TTC549 (cell line): ENCODE measurements at regions not wholly inside any gene's neighbourhood (a gene's known extent, or its start where the extent isn't known, plus 50 kb on each side); places are given as distances from the start of the nearest gene placed in this dataset.
"Not testable (repeated sequence)": the region's sequence is repeated elsewhere in the genome, so short reads cannot be mapped to it uniquely, and the experiment has no call there.

ENCODE experiments used
- FAIRE-seq: peaks from 2 replicates; lab custom pipeline; 2012; peaks lifted over from hg19 to GRCh38; lab: Jason Lieb, UNC

- no peak for FAIRE-seq
Observed at GRCh38 chr2:186085226-186085625, 346.6 kb downstream of the FSIP2 start.

GRCh38 chr2:186093174-186093573 lies 354.6 kb downstream of the FSIP2 start:
- no peak for FAIRE-seq

GRCh38 chr2:186098821-186099220 lies 360.2 kb downstream of the FSIP2 start:
- no peak for FAIRE-seq

- no peak for FAIRE-seq
Observed at GRCh38 chr2:186099826-186100225, 361.2 kb downstream of the FSIP2 start.

GRCh38 chr2:186100636-186101035 lies 362.0 kb downstream of the FSIP2 start:
- FAIRE-seq = no peak

- no peak for FAIRE-seq
Observed at GRCh38 chr2:186101616-186102015, 363.0 kb downstream of the FSIP2 start.

GRCh38 chr2:186103276-186103675 lies 364.7 kb downstream of the FSIP2 start:
- FAIRE-seq = no peak

- no peak for FAIRE-seq
Observed at GRCh38 chr2:186105016-186105724, 366.6 kb downstream of the FSIP2 start.

GRCh38 chr2:186108470-186108869 lies 369.9 kb downstream of the FSIP2 start:
- FAIRE-seq = no peak

GRCh38 chr2:186113284-186113683 lies 372.8 kb upstream of the ZC3H15 start:
- FAIRE-seq = no peak

GRCh38 chr2:186125156-186125555 lies 360.9 kb upstream of the ZC3H15 start:
- FAIRE-seq = no peak

- no peak for FAIRE-seq
Observed at GRCh38 chr2:186125625-186126024, 360.4 kb upstream of the ZC3H15 start.

- no peak for FAIRE-seq
Observed at GRCh38 chr2:186126181-186126580, 359.9 kb upstream of the ZC3H15 start.

GRCh38 chr2:186129767-186130581 lies 356.1 kb upstream of the ZC3H15 start:
- FAIRE-seq = no peak

GRCh38 chr2:186130748-186131641 lies 355.1 kb upstream of the ZC3H15 start:
- no peak for FAIRE-seq

- no peak for FAIRE-seq
Observed at GRCh38 chr2:186135686-186136085, 350.4 kb upstream of the ZC3H15 start.

GRCh38 chr2:186136860-186137259 lies 349.2 kb upstream of the ZC3H15 start:
- no peak for FAIRE-seq

- no peak for FAIRE-seq
Observed at GRCh38 chr2:186138845-186139244, 347.2 kb upstream of the ZC3H15 start.

GRCh38 chr2:186159101-186159500 lies 327.0 kb upstream of the ZC3H15 start:
- FAIRE-seq = no peak

- no peak for FAIRE-seq
Observed at GRCh38 chr2:186164325-186164724, 321.7 kb upstream of the ZC3H15 start.

GRCh38 chr2:186170693-186171092 lies 315.4 kb upstream of the ZC3H15 start:
- no peak for FAIRE-seq

GRCh38 chr2:186181625-186182024 lies 304.4 kb upstream of the ZC3H15 start:
- FAIRE-seq = no peak

- not testable (repeated sequence) for FAIRE-seq
Observed at GRCh38 chr2:186182366-186182765, 303.7 kb upstream of the ZC3H15 start.
